ENCODE measurements at regions not wholly inside any gene's neighbourhood (a gene's known extent, or its start where the extent isn't known, plus 50 kb on each side); places are given as distances from the start of the nearest gene placed in this dataset.

DNA sequence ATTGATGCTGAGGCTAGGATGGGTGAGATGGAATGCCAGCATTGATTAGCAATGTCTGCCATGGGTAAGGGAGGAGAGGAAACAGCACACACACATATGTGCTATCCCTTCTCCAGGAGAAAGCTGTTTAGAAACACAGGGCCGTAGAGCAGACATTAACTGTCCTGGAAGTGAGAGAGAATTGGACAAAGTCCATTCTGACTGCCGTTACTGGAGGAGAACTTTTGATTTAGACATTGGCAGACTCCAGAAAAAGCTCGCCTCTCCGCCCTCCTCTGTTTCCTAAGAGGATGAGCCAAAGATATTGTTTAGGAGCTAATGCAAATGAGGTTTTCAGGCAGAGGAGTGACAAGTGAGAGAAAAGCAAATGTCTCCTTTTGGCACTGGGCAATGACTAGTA lies 237.0 kb downstream of the HAPSTR1 start:
- DNase-seq (ENCODE audit: low read depth), result no peak
- no peak overlapping the region for H3K4me3 ChIP-seq (ENCODE audit: low read depth, low read length)
- TF ChIP-seq, protein P1, sequence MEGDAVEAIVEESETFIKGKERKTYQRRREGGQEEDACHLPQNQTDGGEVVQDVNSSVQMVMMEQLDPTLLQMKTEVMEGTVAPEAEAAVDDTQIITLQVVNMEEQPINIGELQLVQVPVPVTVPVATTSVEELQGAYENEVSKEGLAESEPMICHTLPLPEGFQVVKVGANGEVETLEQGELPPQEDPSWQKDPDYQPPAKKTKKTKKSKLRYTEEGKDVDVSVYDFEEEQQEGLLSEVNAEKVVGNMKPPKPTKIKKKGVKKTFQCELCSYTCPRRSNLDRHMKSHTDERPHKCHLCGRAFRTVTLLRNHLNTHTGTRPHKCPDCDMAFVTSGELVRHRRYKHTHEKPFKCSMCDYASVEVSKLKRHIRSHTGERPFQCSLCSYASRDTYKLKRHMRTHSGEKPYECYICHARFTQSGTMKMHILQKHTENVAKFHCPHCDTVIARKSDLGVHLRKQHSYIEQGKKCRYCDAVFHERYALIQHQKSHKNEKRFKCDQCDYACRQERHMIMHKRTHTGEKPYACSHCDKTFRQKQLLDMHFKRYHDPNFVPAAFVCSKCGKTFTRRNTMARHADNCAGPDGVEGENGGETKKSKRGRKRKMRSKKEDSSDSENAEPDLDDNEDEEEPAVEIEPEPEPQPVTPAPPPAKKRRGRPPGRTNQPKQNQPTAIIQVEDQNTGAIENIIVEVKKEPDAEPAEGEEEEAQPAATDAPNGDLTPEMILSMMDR (IDR thresholded peaks at IDR 0.05; ENCODE audit: insufficient read depth, low read depth, low read length, missing control alignments), result no peak

DNA sequence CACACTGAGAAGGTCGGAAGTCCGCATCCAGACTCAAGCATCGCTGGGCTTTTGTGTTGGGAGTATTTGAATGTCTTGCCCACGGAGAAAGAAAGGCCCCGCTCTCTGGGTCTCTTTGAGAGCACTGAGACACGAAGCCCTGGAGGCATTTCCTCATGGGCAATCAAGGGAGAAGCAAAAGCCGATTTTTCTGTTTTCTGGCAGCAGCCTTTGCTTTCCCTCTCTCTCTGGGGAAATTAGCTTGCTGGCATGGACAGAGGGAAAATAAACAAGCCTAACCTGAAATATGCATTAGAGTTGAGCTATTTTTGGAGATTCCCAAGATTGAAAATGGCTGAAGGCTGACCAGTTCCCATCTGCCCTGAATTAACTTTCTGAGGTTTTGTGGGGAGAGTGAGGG lies 238.7 kb downstream of the HAPSTR1 start:
- TF ChIP-seq, protein P1 (IDR thresholded peaks at IDR 0.05; ENCODE audit: insufficient read depth, low read depth, low read length, missing control alignments), result no peak

DNA sequence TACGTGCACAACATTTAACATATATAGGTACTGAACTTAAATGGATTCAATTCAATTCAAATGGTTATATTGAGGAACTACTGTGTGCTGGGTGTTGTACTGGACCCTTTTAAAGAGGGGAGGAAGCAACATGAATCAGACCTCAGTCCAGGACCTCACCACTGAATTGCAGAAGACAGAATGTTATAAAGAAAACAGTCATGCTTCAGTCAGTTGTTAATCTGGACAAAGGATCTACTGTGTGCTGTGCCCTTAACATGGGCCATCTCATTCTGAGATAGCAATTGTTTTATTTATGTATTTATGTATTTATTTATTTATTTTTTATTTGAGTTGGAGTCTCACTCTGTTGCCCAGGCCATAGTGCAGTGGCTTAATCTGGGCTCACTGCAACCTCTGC lies 240.1 kb downstream of the HAPSTR1 start:
- TF ChIP-seq, protein P1 (IDR thresholded peaks at IDR 0.05; ENCODE audit: insufficient read depth, low read depth, low read length, missing control alignments), result no peak
- no peak for DNase-seq (ENCODE audit: low read depth)
- no peak overlapping the region for H3K4me3 ChIP-seq (ENCODE audit: low read depth, low read length)

More for the DNA sequence above, 238.7 kb downstream of the HAPSTR1 start:
- H3K4me3 ChIP-seq (ENCODE audit: low read depth, low read length), result no peak overlapping the region
- DNase-seq (ENCODE audit: low read depth), result no peak

DNA sequence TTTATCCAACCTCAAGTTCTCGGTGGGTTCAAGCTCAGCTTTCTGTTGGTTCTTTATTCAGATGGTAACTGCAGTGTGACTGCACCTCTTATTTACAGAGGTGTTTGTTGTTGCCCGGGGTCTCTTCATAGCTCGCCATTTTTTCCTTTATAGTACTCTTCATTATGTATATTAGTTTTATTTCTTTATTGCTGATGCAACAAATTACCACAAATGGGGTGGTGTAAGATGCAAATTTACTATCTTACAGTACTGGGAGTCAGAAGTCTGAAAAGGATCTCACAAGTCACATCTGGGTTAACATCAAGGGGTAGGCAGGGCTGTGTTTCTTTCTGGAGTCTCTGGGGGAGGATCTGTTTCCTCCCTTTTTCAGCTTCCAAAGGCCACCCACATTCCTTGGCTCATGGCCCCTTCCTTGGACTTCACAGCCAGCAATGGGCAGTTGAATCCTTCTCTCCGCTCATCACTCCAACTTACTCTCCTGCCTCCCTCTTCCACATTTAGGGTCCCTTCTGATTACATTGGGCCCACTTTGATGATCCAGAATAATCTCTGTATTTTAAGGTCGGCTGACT lies 241.2 kb downstream of the HAPSTR1 start:
- no peak overlapping the region for H3K4me3 ChIP-seq (ENCODE audit: low read depth, low read length)
- TF ChIP-seq, protein P1 (IDR thresholded peaks at IDR 0.05; ENCODE audit: insufficient read depth, low read depth, low read length, missing control alignments), result no peak
- no peak for DNase-seq (ENCODE audit: low read depth)

DNA sequence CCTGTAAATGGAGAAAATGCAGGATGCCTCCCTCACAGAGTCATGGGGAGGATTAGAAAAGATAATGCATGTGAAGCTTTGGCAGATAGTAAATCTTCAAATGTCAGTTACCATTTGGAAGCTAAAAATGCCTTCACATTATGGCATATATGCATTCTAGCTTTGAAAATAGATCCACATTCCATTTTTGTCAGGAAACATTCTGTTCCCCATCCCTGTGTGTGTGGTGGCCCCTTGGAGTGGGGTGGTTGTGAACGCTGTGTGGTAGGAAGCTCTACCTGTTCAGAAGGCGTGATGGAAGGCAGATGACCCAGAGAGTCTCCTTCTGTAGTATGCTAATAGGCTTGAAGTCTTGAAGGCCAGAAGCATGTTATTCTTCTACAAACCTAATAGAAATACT lies 242.0 kb downstream of the HAPSTR1 start:
- TF ChIP-seq, protein P1 (IDR thresholded peaks at IDR 0.05; ENCODE audit: insufficient read depth, low read depth, low read length, missing control alignments), result no peak
- DNase-seq (ENCODE audit: low read depth), result no peak

DNA sequence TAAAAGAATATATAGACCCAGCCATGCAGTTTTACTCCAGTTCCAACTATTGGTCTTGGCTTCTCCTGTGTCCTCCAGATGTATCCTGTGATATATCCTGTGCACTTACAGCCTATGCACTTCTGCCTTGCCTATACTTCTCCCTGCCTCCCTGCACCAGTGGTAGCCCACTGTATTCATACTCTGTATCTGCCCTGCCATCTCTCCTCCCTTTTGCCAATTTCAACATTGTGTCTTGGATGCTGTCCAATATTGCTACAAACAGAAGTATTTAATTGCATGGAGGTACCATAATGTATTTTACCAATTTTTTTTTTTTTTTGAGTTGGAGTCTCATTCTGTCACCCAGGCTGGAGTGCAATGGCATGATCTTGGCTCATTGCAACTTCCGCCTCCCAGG lies 242.7 kb downstream of the HAPSTR1 start:
- no peak overlapping the region for H3K4me3 ChIP-seq (ENCODE audit: low read depth, low read length)
- no peak for DNase-seq (ENCODE audit: low read depth)

More for the DNA sequence above, 242.0 kb downstream of the HAPSTR1 start:
- H3K4me3 ChIP-seq (ENCODE audit: low read depth, low read length), result no peak overlapping the region

More for the DNA sequence above, 242.7 kb downstream of the HAPSTR1 start:
- TF ChIP-seq, protein P1 (IDR thresholded peaks at IDR 0.05; ENCODE audit: insufficient read depth, low read depth, low read length, missing control alignments), result no peak
